Posterior cingulate gyrus (tissue), 11 donors: ENCODE measurements at regions not wholly inside any gene's neighbourhood (a gene's known extent, or its start where the extent isn't known, plus 50 kb on each side); places are given as distances from the start of the nearest gene placed in this dataset.
"Not testable (repeated sequence)": the region's sequence is repeated elsewhere in the genome, so short reads cannot be mapped to it uniquely, and the experiment has no call there.

Experiments
- DNase-seq, 10 donors: peaks; one replicate each; pipeline versions ENCODE4 v3.0.0 to v3.0.0-alpha.2; 2020 to 2021; ENCODE audit warnings: mixed read lengths in 3 of 10
- intact Hi-C: fragments of 100-400 bp; cut with DNase I; formaldehyde crosslinking; loops from one replicate; pipeline ENCODE4 v1.15.1; 2023

GRCh38 chr3:75115695-75116094 is 501.2 kb upstream of the CNTN3 start:
- intact Hi-C loops = no loop called here
- no peak for DNase-seq

DNA sequence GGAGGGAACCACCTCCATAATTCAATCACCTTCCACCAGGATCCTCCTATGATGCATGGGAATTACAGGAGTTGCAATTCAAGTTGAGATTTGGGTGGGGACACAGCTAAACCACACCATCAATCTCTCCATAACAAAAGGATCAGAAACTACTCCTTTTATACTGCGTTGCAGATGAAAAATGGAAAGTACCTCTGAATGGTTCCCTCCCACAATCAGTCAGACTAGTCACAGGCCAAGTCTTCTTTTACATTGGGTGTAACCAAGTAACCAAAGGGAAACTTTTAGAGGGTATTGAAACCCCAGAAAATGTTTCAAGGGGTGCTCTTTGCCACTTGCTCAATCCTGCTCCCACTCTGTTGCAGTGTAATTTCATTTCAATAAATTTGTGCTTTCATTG is 504.3 kb upstream of the CNTN3 start:
- intact Hi-C loops = no loop called here
- DNase-seq = no peak

GRCh38 chr3:75126556-75126955 is 512.1 kb upstream of the CNTN3 start:
- intact Hi-C loops = no loop called here
- no peak for DNase-seq

- intact Hi-C loops = no loop called here
- DNase-seq = no peak
Observed at GRCh38 chr3:75129101-75129500, 514.6 kb upstream of the CNTN3 start.

DNA sequence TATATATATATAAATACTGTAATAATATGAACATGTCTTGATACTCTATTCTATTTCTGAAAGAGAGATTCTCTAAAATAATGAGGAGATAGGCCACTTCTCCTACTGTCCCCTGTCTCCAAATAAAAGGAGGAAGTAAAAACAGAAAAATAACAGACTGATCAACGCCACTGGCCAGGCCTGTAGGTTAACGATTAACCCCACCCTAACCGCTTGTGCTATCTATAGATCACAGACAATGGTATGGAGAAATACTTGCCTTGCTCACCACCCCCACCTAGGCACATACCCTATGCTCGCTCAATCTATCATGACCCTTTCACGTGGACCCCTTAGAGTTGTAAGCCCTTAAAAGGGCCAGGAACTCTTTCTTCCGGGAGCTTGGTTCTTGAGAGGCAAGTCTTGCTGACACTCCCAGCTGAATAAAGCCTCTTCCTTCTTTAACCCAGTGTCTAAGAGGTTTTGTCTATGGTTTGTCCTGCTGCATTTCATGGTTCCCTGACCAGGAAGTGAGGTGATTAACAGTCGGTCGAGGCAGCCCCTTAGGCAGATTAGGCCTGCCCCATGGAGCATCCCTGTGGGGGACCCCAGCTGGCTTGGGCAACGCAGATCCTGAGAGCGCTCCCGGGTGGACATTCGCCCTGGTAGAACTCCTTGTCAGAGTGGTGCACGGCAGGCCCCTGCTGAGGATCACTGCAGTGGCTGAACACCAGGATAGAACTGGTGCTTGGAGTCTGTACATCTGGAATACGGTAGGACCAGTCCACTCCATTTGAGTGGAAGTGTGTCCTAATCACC is 521.8 kb upstream of the CNTN3 start:
- intact Hi-C loops = no loop called here
- peak in 1 of 10 donors; percentile 74 for DNase-seq

DNA sequence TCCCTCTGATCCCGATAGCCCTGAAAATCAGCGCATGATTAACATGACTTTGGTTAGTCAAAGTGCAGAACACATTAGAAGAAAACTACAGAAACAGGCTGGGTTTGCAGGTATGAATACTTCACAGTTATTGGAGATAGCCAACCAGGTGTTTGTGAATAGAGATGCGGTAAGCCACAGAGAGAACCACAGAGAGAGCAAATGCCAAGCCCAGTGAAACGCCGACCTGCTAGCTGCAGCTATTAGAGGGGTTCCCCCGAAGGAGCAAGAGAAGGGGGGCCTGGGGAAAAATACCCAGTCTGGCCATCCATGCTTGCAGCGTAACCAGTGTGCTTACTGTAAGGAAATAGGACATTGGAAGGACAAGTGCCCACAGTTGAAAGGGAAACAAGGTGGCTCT is 523.9 kb upstream of the CNTN3 start:
- intact Hi-C loops = no loop called here
- peak in 1 of 10 donors; percentile 5 for DNase-seq

DNA sequence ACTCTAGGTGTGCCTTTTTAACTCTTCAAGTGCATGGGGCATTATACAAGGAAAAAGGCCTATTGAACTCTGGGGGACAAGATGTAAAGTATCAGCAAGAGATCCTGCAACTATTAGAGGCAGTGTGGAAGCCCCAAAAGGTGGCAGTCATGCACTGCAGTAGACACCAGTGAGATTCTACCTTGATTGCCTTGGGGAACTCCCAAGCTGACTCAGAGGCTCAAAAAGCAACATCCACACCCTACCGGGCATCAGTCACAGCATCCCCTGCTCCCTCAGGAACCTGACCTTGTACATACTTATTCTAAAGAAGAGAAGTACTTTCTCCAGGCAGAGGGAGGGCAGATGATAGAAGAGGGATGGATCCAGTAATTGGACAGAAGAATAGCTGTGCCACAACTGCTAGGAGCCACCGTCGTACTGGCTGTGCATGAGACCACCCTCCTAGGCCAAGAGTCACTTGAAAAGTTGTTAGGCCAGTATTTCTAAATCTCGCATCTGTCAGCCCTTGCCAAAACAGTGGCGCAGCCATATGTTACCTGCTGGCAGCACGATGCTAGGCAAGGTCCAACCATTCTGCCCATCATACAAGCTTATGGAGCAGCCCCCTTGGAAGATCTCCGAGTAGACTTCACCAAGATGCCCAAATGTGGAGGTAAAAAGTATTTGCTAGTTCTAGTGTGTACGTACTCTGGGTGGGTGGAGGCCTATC is 523.1 kb upstream of the FRG2C start:
- DNase-seq = peak in 1 of 10 donors; percentile 57
- intact Hi-C loops = no loop called here

DNA sequence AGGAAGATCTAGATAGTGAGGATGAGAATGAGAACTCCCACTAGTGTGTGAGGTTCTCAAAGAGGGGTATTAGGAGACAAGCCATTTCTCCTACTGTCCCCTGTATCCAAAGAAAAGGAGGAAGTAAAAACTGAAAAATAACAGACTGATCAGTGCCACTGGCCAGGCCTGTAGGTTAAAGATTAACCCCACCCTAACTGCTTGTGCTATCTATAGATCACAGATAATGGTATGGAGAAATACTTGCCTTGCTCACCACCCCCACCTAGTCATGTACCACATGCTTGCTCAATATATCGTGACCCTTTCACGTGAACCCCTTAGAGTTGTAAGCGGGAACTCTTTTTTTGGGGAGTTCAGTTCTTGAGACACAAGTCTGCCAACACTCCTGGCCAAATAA is 519.7 kb upstream of the FRG2C start:
- intact Hi-C loops = no loop called here
- DNase-seq = peak in 1 of 10 donors; percentile 15

DNA sequence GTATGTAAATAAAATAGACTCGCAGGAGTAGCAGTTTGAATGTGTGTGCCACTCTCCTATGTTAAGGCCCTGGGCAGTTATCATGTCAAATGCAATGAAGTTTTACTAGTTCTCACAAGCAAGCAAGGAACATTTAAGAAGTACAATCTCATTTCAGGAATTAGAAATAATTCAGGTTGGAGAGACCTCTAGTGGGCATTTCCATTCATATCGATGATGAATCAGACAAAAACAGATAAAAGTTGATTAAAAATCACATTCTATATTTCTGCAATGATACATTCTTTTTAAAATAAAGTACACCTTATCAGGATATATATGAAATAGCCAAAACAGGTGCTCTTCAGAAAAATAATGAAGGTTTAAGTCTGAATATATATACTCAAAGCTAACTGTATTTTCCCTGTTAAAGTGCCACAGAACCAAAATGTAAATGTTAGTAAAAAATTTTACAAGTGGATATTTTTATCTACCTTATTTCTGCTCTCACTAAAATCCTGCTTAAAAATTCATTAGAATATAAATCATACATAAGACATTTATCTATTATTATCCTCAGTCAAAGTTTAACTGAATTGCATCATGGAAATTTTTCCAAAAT is 492.4 kb upstream of the FRG2C start:
- DNase-seq = no peak
- intact Hi-C loops = loop anchor here (2.0 kb wide), 1 partner anchor 1303 kb away; no protein-coding TSS in a partner anchor

DNA sequence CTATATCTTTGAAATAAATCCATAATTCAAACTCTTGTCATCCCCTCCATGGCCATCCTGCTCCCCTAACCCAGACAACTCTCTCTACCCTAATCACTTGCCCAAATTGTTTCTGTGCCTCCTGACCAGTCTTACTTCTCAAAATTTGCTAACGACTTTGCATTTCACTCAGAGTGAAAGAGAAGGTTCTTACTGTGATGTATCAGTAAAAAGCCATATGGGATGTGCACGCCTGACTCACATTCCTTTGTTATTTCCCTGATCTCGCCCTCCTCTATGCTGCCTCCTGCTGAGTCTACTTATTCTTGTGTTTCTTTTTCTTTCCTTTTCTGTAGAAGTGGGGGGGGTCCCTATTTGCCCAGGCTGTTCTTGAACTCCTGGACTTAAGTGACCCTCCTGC is 487.2 kb upstream of the FRG2C start:
- intact Hi-C loops = no loop called here
- no peak for DNase-seq

DNA sequence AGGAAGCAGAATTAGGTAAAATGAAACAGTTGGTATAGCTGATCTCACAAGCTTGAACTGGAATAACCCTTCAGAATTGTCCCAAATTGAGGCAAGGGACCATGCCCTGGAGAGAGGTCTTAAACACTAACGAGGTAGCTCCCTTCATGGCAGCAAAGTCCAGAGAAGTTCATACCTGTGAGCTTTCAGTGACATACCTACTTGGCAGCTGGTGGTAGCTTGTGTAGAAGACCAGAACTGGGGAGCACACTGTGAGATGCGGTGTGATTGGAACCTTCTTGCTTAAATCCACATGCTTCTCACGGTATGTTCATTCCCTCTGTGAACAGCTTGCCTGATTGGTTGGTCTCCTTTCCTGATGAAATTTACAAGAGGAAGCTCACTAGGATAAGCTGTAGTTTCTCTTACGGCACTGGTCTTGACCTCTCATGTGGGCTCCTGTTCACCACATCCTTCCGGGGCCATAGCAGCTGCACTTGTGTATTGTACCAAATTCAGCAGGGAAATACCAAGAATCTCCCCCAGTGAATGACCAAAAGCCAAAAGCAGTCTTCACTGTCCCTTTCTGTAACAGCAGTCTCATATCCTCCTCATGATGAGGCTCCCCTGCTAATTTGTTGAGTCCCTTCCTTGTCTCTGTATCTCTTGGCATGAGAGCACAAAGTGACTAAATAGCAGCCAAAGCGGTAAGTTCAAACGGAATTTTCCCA is 483.7 kb upstream of the FRG2C start:
- no peak for DNase-seq
- intact Hi-C loops = no loop called here

- intact Hi-C loops = no loop called here
- DNase-seq = no peak
Observed at GRCh38 chr3:75180945-75181298, 483.2 kb upstream of the FRG2C start.

DNA sequence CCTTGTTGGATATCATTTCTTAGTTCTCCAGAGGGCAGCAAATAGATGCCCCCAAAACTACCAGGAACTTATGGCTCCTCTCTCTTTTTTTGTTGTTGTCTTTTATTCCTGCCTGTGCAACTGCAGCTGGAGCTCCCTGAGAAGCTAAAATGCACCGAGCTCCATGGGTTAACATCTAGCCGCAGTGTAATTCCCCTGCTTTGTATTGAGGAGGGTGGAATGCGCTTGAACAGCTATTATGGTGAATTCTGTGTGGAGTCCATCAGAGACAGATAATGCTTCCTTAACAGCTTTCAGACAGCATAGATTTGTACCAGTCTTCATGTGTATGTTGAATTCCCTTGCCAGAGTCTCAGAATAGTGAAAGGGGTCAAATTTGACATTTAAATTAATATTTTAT is 475.2 kb upstream of the FRG2C start:
- intact Hi-C loops = no loop called here
- DNase-seq = no peak

GRCh38 chr3:75192146-75192616 is 471.9 kb upstream of the FRG2C start:
- peak in 3 of 10 donors; percentile 5 to 38 (median 10) for DNase-seq

DNA sequence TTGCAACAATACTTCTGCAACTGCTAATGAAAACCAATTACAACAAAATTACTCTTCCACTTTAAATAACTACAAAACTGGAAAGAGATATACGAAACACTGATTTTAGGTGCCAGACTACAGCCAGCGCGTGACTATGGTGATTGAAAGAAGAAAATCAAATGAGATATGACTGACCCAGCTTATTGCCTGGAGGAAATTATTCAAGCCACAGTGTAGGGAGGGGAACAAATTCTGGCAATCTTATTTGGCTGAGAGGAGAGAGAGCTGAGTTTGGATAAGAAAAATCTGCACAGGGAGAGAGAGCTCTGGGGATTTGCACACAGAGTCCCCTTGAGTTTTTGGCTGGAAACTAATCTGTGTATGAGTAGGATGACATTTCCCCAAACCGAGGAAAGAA is 470.3 kb upstream of the FRG2C start:
- no peak for DNase-seq
- intact Hi-C loops = no loop called here

More at GRCh38 chr3:75192146-75192616, 471.9 kb upstream of the FRG2C start:
- intact Hi-C loops = no loop called here

DNA sequence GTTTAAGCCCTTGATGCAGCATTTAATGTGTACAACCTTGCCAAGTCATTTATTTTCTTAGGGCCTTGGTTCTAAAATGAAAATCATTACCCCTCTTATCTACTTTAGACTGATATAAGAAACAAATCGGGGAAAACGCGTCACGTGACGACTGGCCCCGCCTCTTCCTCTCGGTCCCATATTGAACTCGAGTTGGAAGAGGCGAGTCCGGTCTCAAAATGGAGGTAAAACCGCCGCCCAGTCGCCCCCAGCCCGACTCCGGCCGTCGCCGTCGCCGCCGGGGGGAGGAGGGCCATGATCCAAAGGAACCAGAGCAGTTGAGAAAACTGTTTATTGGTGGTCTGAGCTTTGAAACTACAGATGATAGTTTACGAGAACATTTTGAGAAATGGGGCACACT is 449.8 kb upstream of the FRG2C start:
- intact Hi-C loops, DNase-seq: not testable (repeated sequence)

- intact Hi-C loops = no loop called here
- no peak for DNase-seq
Observed at GRCh38 chr3:75218577-75218976, 445.6 kb upstream of the FRG2C start.

GRCh38 chr3:75220932-75221331 is 443.2 kb upstream of the FRG2C start:
- no peak for DNase-seq
- intact Hi-C loops = no loop called here

GRCh38 chr3:75224412-75224811 is 439.7 kb upstream of the FRG2C start:
- DNase-seq = no peak
- intact Hi-C loops = no loop called here

- intact Hi-C loops = no loop called here
- DNase-seq = no peak
Observed at GRCh38 chr3:75232216-75232615, 431.9 kb upstream of the FRG2C start.

- peak in 1 of 10 donors; percentile 60 for DNase-seq
- intact Hi-C loops = no loop called here
Observed at GRCh38 chr3:75235631-75236030, 428.5 kb upstream of the FRG2C start.
